ACHN (cell line): ENCODE measurements at regions not wholly inside any gene's neighbourhood (a gene's known extent, or its start where the extent isn't known, plus 50 kb on each side); places are given as distances from the start of the nearest gene placed in this dataset.
A peak's percentile ranks its signal among the peaks of the same experiment; 100 is the strongest.

Experiments
- DNase-seq: peaks from one replicate; pipeline ENCODE4 v3.0.0-alpha.2; 2015
- in situ Hi-C: cut with HindIII; loops from 2 replicates; pipeline ENCODE4 v1.10.0; 2017; ENCODE audit warnings: low sequenced_read_pairs, low pct_ligation_motif_present, low pct_unique_long_range_greater_than_20kb

DNA sequence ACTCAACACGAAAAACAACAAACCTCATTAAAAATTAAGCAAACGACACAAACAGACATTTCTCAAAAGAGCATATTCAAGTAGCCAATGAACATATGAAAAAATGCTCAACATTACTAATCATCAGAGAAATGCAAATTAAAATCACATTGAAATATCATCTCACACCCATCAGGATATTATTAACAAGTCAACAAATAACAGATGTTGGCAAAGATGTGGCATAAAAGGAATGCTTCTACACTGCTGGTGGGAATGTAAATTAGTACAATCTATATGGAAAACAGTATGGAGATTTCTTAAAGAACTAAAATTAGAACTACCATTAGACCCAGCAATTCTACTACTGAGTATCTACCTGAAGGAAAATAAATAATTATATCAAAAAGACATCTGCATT lies 182.2 kb downstream of the KITLG start:
- no peak for DNase-seq
- in situ Hi-C loops: no loop called here

DNA sequence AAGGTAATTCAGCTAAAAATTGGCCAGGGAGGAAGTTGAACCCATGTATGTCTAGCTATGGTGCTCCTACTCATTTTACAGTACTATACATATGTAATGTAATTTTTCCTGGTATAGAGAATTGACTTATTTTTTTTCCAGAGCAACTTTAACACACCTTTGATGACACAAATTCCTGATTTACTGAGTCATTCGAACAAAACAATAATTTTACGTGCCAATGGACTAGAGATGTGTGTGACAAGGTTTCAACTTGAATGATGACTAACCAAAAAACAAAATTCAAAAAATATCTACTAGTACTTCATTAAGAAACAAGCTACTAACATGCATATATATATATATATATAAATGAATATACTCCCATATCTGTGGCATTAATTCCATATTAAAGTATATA lies 180.5 kb downstream of the KITLG start:
- DNase-seq: no peak
- in situ Hi-C loops: no loop called here

GRCh38 chr12:88400302-88400701 lies 180.0 kb downstream of the KITLG start:
- DNase-seq: no peak
- in situ Hi-C loops: no loop called here

DNA sequence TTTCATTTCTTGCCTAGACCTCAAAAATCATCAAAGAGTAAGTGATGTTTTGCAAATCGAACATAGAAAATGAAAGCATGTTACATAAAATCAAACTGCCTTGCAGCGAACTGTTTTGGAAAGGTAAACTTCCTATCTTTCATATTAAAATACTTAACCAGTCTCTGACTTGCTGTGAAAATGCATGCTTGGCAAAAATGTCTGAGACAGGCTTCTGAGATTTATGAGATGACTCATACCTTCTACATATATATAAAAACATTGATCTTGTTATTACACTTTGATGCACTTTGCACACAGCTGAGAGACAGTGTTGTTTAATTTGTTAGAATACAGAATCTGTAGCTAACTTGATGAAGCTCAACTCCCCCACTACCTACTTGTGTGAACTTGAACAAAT lies 179.1 kb downstream of the KITLG start:
- DNase-seq: no peak
- in situ Hi-C loops: no loop called here

- in situ Hi-C loops: no loop called here
- DNase-seq: no peak
Observed at GRCh38 chr12:88406905-88407304, 173.4 kb downstream of the KITLG start.

DNA sequence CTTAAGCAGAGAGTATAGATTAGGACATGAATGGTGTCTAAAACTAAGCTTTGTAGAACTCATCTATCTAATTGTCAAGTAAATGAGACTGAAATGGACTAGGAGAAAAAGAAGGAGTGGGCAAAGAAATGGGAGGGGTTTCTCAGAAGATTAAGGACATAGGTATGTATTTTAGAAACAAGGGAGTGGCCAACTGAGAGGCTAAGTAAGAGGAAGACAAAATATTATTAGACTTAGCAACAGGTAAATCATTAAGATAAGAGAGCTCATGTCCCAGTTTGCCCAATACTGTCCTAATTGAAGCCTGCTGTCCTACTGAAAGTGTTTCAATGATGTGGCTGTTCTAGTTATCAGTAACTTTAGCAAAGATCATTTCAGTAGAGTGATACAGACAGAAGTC lies 171.4 kb downstream of the KITLG start:
- no peak for DNase-seq
- in situ Hi-C loops: no loop called here

- in situ Hi-C loops: no loop called here
- no peak for DNase-seq
Observed at GRCh38 chr12:88409257-88409656, 171.0 kb downstream of the KITLG start.

- in situ Hi-C loops: no loop called here
Observed at GRCh38 chr12:88411689-88412088, 168.6 kb downstream of the KITLG start.

GRCh38 chr12:88413646-88414045 lies 166.6 kb downstream of the KITLG start:
- DNase-seq: no peak
- in situ Hi-C loops: no loop called here

More at GRCh38 chr12:88411689-88412088, 168.6 kb downstream of the KITLG start:
- no peak for DNase-seq

DNA sequence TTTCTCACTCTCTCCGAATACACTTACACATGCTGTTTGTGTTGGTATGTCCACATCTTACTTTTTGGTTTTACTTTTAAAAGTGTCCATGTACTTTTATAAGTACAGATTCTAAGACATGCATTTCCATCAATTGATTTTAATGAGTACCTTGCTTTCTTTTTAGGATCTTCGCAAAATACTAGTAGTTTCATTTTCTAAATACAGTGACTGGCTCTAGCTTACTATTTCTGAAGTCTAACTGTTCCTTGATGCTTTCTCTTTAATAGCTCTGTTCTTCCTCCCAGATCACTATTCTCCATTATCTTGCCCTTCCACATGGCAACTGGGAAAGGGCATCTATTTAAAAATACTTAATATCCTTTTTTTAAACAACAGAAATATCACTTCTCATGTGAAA lies 164.1 kb downstream of the KITLG start:
- no peak for DNase-seq
- in situ Hi-C loops: no loop called here

GRCh38 chr12:88416786-88417185 lies 163.5 kb downstream of the KITLG start:
- in situ Hi-C loops: no loop called here
- no peak for DNase-seq

DNA sequence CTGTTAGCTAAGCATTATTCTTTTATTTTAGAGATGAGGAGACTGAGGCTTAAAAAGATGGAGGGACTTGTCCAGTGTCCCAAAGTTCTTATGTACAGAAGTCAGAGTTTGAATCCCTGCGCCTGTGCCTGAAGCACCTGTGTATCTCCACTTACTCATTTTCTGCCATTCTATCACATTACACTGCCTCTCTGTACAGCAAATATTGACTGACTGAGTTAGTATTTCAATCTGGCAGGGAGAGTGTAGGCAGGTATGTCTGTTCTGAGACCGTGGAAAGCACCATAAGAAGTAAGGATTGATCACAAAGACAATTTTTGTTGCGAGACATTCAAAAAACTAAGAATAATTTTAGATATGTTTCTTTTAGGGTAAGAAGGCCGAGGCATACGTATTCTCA lies 162.7 kb downstream of the KITLG start:
- DNase-seq: no peak

DNA sequence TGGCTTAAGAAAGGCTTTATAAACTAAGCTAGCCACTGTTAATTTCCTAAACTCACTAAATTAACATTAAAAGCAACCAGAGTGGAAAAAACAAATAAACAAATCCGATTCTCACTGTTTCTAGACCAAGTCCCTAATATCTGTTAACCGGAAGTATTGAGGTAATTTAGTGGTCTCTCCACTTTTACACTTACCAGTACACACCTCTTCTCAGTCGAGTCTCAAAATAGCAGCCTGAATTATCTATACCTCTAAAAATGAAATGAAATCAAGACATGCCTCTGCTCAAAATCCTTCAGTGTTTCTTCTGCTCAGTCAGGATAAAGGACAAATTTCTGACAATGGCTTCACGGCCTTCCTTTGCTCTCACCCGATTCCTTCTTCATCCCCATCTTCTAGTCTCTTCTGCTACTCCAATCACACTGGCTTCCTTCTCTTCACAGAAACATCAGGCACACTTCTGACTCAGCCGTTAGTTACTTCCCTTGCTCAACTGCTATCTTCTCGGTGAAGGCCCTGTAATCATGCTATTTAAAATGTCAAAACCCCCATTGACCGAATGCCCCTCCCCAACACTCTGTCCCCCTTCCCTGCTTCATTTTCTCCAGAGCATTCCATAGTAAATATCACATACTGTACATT lies 161.3 kb downstream of the KITLG start:
- in situ Hi-C loops: no loop called here
- DNase-seq: no peak

More for the DNA sequence above, 162.7 kb downstream of the KITLG start:
- in situ Hi-C loops: no loop called here

DNA sequence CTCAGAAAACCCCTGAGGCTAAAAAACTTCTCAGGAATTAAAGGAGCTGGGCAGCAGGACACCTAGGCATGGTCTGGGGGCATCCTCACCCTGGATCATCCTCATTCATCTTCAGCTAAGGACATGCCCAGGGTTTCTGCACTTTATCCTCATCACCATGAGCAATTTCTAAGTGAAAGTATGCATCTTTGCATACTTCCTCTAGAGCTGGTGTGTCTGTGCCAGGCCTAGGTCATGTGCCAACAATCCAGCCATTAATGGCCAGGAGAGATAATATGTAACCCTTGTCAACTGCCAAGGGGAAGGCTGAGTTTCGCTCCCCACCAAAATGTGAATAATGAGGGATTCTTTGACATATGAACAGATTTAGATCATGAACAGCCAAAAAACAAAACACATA lies 160.5 kb downstream of the KITLG start:
- in situ Hi-C loops: no loop called here
- DNase-seq: no peak

DNA sequence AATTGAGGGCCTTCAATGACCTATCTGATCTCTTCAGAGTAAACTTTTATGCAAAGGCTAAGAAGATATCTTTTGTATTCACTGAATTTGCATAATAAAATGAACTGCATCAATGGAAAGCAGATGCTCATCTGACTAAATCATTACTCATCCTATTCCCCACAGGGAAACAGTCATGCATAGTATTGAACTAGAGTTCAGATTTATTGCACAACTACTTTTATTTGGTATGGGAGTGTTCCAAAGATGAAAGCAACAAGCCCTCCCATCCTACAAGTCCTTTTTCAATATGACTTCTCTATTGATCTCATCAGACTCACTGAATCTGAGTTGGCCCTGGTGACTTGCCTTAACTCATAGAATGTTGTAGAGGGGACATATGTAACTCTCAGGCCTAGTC lies 159.8 kb downstream of the KITLG start:
- in situ Hi-C loops: no loop called here
- DNase-seq: peak; percentile 26

- no peak for DNase-seq
- in situ Hi-C loops: no loop called here
Observed at GRCh38 chr12:88424791-88425730, 155.2 kb downstream of the KITLG start.

DNA sequence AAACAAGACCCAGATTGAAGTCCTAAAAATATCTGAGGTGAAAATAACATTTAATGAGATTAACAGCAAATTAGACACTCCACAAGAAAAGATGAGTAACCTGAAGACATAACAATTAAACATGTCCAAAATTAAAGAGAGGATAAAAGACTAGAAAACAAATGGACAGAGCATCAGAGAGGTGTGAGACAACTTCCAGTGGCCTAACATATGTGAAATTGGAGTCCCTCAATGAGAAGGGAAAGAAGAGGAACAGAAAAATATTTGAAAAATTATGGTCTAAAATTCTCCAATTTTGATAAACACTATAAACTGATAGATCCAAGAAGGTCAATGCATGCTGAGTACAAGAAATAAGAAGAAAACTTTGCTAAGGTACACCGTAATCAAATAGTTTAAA lies 151.9 kb downstream of the KITLG start:
- DNase-seq: no peak
- in situ Hi-C loops: no loop called here

GRCh38 chr12:88431246-88431645 lies 149.0 kb downstream of the KITLG start:
- in situ Hi-C loops: no loop called here
- no peak for DNase-seq

DNA sequence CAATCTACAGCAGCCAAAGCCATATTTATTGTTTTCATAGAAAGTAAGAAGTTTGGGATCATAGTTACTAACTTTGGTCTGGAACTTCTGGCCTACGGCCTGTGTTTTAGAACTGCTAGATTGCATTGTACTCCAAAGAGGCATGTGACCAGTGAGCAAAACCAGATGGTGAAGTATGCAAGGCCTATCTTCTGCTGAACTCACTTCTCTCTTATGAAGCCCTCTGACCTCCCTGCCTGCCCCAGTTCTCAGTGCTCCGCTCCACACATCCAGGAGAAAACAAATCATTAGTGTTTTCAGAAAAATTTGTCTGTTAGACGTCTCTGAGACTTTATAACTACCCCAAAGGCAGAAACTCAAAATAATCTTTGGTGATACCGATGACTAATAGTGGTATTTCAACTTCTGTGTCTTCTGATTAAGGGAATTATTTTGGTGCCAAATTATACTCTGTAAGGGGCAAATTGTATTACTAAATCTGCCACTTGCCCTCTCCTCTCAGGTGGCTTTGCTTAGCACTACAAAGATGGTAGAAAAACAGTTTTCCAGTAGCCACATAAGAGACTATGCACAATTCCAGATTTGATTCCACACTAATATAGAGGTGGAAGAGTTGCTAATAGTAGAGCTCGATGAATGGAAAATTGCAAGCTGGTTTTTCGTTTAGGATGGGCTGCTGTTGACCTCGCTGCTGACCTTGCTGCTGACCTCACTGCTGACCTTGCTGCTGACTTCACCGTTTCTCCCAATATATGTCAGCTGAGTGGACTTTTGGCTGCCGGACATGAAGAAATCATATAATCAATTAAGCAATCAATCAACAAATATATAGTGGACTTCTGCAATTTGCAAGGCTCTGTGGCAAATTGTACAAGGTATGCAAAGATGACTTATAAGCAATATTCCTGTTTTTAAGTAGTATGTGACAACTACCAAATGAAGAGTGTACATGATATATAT lies 147.5 kb downstream of the KITLG start:
- in situ Hi-C loops: no loop called here
- no peak for DNase-seq
